Kidney (tissue), 13 donors: ENCODE measurements at regions not wholly inside any gene's neighbourhood (a gene's known extent, or its start where the extent isn't known, plus 50 kb on each side); places are given as distances from the start of the nearest gene placed in this dataset.

Source experiments
- DNase-seq, 5 donors: peaks; one replicate each; pipeline ENCODE4 v3.0.0-alpha.2; 2013 to 2020
- FAIRE-seq: peaks from 2 replicates; lab custom pipeline; 2012; peaks lifted over from hg19 to GRCh38; lab: Jason Lieb, UNC
- H3K27ac ChIP-seq, 2 donors: one replicate each; pipeline ENCODE4 v1.7.0; 2013; ENCODE audit warnings: low read depth in 2 of 2, low read length in 2 of 2, inconsistent platforms in 1 of 2
- H3K27me3 ChIP-seq: one replicate; pipeline ENCODE4 v1.7.1; 2013; ENCODE audit warnings: low read length, inconsistent platforms; ENCODE audit not compliant: control insufficient read depth, insufficient read depth
- H3K36me3 ChIP-seq, 3 donors: one replicate each; pipeline versions ENCODE4 v1.7.0 to v1.7.1; 2013; ENCODE audit warnings: low read length in 3 of 3, control low read depth in 1 of 3, inconsistent platforms in 1 of 3; ENCODE audit not compliant: insufficient read depth in 3 of 3, control insufficient read depth in 2 of 3
- H3K4me1 ChIP-seq, 3 donors: one replicate each; pipeline versions ENCODE4 v1.7.0 to v1.7.1; 2013; ENCODE audit warnings: low read length in 3 of 3, inconsistent platforms in 1 of 3, low read depth in 1 of 3; ENCODE audit not compliant: control insufficient read depth in 2 of 3, insufficient read depth in 2 of 3
- H3K4me3 ChIP-seq, 3 donors: one replicate each; pipeline versions ENCODE4 v1.7.0 to v1.8.1; 2013; ENCODE audit warnings: low read length in 3 of 3, control low read depth in 1 of 3, inconsistent platforms in 1 of 3
- H3K9ac ChIP-seq, 3 donors: one replicate each; pipeline versions ENCODE4 v1.7.0 to v1.7.1; 2013; ENCODE audit warnings: low read length in 3 of 3, control low read depth in 1 of 3, inconsistent platforms in 1 of 3
- H3K9me3 ChIP-seq, 3 donors: one replicate each; pipeline versions ENCODE4 v1.7.0 to v1.7.1; 2013; ENCODE audit warnings: low read length in 3 of 3, control low read depth in 1 of 3, inconsistent platforms in 1 of 3; ENCODE audit not compliant: control insufficient read depth in 2 of 3, insufficient read depth in 1 of 3
- CTCF ChIP-seq: IDR thresholded peaks from 3 replicates; pipeline ENCODE4 v1.5.1; 2012; ENCODE audit warnings: mild to moderate bottlenecking, moderate library complexity, borderline replicate concordance; ENCODE audit not compliant: insufficient read depth; ENCODE audit errors: extremely low read depth
- intact Hi-C: fragments of 100-400 bp; cut with DNase I; formaldehyde crosslinking; loops from one replicate; pipeline ENCODE4 v1.11.1; 2022
- donor health status: control.
- donor health status: control.
- donor health status: control.
- donor health status: control.
- donor health status: control.
- donor health status: DM: yes; HTN: yes; CAD: no.
- donor health status: Normal renal cell carcinoma (clear cell type).

DNA sequence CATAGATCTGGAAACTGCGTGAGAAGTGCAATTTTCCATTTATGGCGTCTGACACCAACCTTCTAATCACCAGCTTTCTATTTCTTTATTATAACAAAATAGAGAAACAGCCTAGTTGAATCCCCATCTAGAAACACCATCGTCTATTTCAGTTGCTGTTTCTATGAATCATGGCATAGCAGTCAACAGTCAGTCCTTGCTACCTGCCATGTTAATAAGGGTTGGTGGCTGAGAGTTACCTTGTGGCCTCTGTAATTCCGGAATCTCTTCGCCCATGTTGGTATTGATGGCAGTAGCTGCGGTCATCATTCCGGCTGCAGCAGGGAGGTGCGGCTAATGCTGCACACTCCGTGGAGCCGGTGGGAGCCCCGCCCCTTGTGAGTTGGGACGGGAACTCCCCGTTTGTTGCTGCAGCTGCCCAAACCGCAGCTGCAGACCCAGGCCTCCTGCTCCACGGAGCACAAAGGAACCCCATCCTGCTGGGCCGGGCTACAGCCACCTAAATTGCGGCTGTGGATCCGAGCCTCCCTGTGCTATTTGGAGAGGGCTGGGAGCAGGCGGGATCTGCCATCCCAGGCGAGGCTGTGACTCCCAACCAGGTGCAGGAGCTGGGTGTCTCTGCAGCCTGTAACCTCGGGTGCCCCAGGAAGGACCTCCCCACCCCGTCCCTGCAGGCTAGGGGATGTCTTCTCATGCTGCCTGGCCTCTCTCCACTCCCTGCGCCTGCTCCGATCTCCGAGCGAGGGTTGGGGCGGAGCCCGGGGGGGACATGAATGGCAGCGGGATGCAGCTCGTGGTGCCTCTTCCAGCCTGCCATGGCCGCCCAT, 115.4 kb upstream of the STK26 start:
- Histone ChIP-seq H3K4me3 (no peak overlapping the region), H3K9me3 (no peaks in the 10 kb centered on the region), H3K36me3 (no peaks in the 10 kb centered on the region), H3K27me3 (peaks cover 7% of the 10 kb centered on the region), H3K4me1 (no peaks in the 10 kb centered on the region), H3K9ac (no peak overlapping the region), H3K27ac (no peak overlapping the region)
- no peak for FAIRE-seq
- intact Hi-C loops: no loop called here
- no peak for TF ChIP-seq CTCF
- DNase-seq: peak in 1 of 5 donors; percentile 43

DNA sequence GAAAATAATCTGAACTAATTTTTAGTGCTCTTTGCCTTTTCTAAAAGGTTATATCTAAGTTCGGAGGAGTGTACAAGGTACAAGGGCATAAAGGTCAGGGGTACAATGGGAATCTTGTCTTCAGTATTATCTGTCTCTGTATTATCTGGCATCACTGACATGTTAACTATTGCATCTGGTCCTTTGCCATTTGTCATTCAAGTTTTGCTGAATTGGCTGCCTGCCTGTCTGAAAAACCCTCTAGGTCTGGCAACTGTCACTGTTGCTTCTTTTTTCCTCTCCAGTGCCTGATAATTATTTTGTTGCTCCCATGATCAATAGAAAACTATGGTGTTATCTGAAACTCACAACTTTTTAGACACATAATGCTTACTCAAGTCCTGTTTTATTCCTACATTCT, 112.5 kb upstream of the STK26 start:
- Histone ChIP-seq H3K9ac (no peak overlapping the region), H3K9me3 (no peaks in the 10 kb centered on the region), H3K36me3 (no peaks in the 10 kb centered on the region), H3K27me3 (peaks cover 5% of the 10 kb centered on the region), H3K4me1 (no peaks in the 10 kb centered on the region), H3K4me3 (no peak overlapping the region), H3K27ac (no peak overlapping the region)
- FAIRE-seq: no peak
- intact Hi-C loops: no loop called here
- no peak for DNase-seq
- TF ChIP-seq CTCF: no peak

DNA sequence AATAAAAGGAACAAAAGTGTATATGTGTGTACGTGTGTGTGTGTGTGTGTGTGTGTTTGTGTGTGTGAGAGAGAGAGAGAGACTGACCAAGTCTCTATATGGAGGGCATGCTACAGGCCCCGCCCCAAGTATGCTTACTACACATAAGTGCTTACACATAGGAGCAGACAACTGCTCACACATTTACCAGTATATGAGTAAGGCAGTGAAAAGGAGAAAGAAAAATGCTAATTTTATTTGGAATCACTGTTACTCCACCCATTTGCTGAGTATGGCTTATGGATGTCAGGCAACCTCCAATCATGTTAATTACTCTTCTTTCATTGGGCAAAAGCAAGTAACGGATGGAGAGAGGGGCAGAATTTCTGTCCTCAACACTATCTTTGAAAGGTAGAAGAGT, 107.6 kb upstream of the STK26 start:
- Histone ChIP-seq H3K9me3 (no peaks in the 10 kb centered on the region), H3K9ac (no peak overlapping the region), H3K36me3 (no peaks in the 10 kb centered on the region), H3K4me3 (no peak overlapping the region), H3K27me3 (peaks cover 5% of the 10 kb centered on the region), H3K4me1 (no peaks in the 10 kb centered on the region), H3K27ac (no peak overlapping the region)
- FAIRE-seq (no peak), DNase-seq (no peak)
- TF ChIP-seq CTCF: no peak
- intact Hi-C loops: no loop called here
